GM23338 (cell line): ENCODE measurements at regions not wholly inside any gene's neighbourhood (a gene's known extent, or its start where the extent isn't known, plus 50 kb on each side); places are given as distances from the start of the nearest gene placed in this dataset.
A peak's percentile ranks its signal among the peaks of the same experiment; 100 is the strongest.

ENCODE experiments used
- ATAC-seq: fragments of 200-7000 bp; cut with Tn5 transposase; 3 replicates; pipeline ENCODE4 v1.9.1; 2020
- DNase-seq: peaks from one replicate; pipeline ENCODE4 v3.0.0-alpha.2; 2015; ENCODE audit warnings: low spot score
- H2AFZ ChIP-seq: fragments of 200-600 bp; sonication (generic); 2 replicates; pipeline ENCODE4 v1.8.0; 2016; ENCODE audit warnings: antibody characterized with exemption, mild to moderate bottlenecking, moderate library complexity
- H3F3A ChIP-seq: fragments of 200-600 bp; sonication (generic); replicated peaks from 2 replicates; pipeline ENCODE4 v1.8.0; 2017; ENCODE audit warnings: antibody characterized with exemption, mixed run types, low read depth
- H3K27ac ChIP-seq: fragments of 200-600 bp; sonication (generic); 2 replicates; pipeline ENCODE4 v1.6.1; 2016; ENCODE audit warnings: low read depth
- H3K27me3 ChIP-seq: fragments of 200-600 bp; sonication (generic); 2 replicates; pipeline ENCODE4 v1.8.0; 2016; ENCODE audit warnings: mild to moderate bottlenecking, mixed run types, moderate library complexity; ENCODE audit not compliant: insufficient read depth
- H3K36me3 ChIP-seq: fragments of 200-600 bp; sonication (generic); 2 replicates; pipeline ENCODE4 v1.8.0; 2016; ENCODE audit warnings: mild to moderate bottlenecking; ENCODE audit not compliant: insufficient read depth
- H3K4me1 ChIP-seq: fragments of 200-600 bp; sonication (generic); 2 replicates; pipeline ENCODE4 v1.8.0; 2016; ENCODE audit warnings: mild to moderate bottlenecking, moderate library complexity; ENCODE audit not compliant: insufficient read depth
- H3K4me2 ChIP-seq: fragments of 200-600 bp; sonication (generic); 2 replicates; pipeline ENCODE4 v1.7.1; 2017; ENCODE audit warnings: mixed run types
- H3K4me3 ChIP-seq: fragments of 200-600 bp; sonication (generic); 2 replicates; pipeline ENCODE4 v1.6.1; 2016; ENCODE audit warnings: mixed run types
- H3K79me2 ChIP-seq: fragments of 200-600 bp; sonication (generic); replicated peaks from 2 replicates; pipeline ENCODE4 v1.8.0; 2017; ENCODE audit warnings: mild to moderate bottlenecking; ENCODE audit not compliant: insufficient read depth
- H3K9me2 ChIP-seq: fragments of 200-600 bp; sonication (generic); 2 replicates; pipeline ENCODE4 v1.8.0; 2017; ENCODE audit not compliant: insufficient read depth
- H4K20me1 ChIP-seq: fragments of 200-600 bp; sonication (generic); replicated peaks from 2 replicates; pipeline ENCODE4 v1.8.0; 2017; ENCODE audit warnings: mild to moderate bottlenecking; ENCODE audit not compliant: insufficient read depth
- H3K27ac Mint-ChIP-seq: 2 replicates; pipeline ENCODE4 v1.8.0; 2020; ENCODE audit warnings: inconsistent platforms, mild to moderate bottlenecking, moderate library complexity, mixed read lengths
- H3K27me3 Mint-ChIP-seq: 3 replicates; pipeline ENCODE4 v1.8.0; 2022; ENCODE audit warnings: low read depth, mild to moderate bottlenecking, moderate library complexity, mixed read lengths, inconsistent platforms; ENCODE audit not compliant: insufficient read depth, poor library complexity
- H3K36me3 Mint-ChIP-seq: 3 replicates; pipeline ENCODE4 v1.8.0; 2021; ENCODE audit warnings: low read depth, mild to moderate bottlenecking, inconsistent platforms, moderate library complexity, mixed read lengths
- H3K4me1 Mint-ChIP-seq: 3 replicates; pipeline ENCODE4 v1.8.0; 2020; ENCODE audit warnings: mild to moderate bottlenecking, inconsistent platforms, mixed read lengths
- H3K4me3 Mint-ChIP-seq: 3 replicates; pipeline ENCODE4 v1.8.0; 2021; ENCODE audit warnings: moderate library complexity, mild to moderate bottlenecking, inconsistent platforms, mixed read lengths
- H3K9me3 Mint-ChIP-seq: 3 replicates; pipeline ENCODE4 v1.8.0; 2020; ENCODE audit warnings: moderate library complexity, mild to moderate bottlenecking, inconsistent platforms, mixed read lengths
- CREB1 ChIP-seq: fragments of 250-450 bp; sonication (Bioruptor Pico); IDR thresholded peaks from 2 replicates; pipeline ENCODE4 v1.5.0; 2020; ENCODE audit warnings: low read depth, mild to moderate bottlenecking, moderate library complexity
- CTCF ChIP-seq, 2 experiments: fragments of 200-600 bp in 1 of 2; sonication (generic) in 1 of 2; conservative IDR thresholded peaks; 2 replicates each; pipeline versions ENCODE4 v1.5.1 to v1.6.1; 2016 to 2017; ENCODE audit warnings: antibody characterized with exemption in 2 of 2, low read depth in 2 of 2, mild to moderate bottlenecking in 2 of 2, moderate library complexity in 1 of 2
- EZH2 ChIP-seq: fragments of 200-600 bp; sonication (generic); IDR thresholded peaks from one replicate; pipeline ENCODE4 v1.8.0; 2017; ENCODE audit warnings: antibody characterized with exemption, mild to moderate bottlenecking, low read depth; ENCODE audit not compliant: unreplicated experiment
- JUNB ChIP-seq: IDR thresholded peaks from one replicate; pipeline ENCODE4 v1.6.1; 2016; ENCODE audit warnings: antibody characterized with exemption; ENCODE audit not compliant: unreplicated experiment
- NANOG ChIP-seq: IDR thresholded peaks from 2 replicates; pipeline ENCODE4 v1.6.1; 2016; ENCODE audit warnings: antibody characterized with exemption, borderline replicate concordance
- ZNF331 ChIP-seq: fragments of 250-450 bp; sonication (Bioruptor Pico); IDR thresholded peaks from 2 replicates; pipeline ENCODE4 v1.5.0; 2020; ENCODE audit warnings: low read depth, mild to moderate bottlenecking, moderate library complexity
- ZNF462 ChIP-seq: fragments of 250-450 bp; sonication (Bioruptor Pico); IDR thresholded peaks from 2 replicates; pipeline ENCODE4 v1.5.0; 2020; ENCODE audit warnings: mild to moderate bottlenecking, moderate library complexity

DNA sequence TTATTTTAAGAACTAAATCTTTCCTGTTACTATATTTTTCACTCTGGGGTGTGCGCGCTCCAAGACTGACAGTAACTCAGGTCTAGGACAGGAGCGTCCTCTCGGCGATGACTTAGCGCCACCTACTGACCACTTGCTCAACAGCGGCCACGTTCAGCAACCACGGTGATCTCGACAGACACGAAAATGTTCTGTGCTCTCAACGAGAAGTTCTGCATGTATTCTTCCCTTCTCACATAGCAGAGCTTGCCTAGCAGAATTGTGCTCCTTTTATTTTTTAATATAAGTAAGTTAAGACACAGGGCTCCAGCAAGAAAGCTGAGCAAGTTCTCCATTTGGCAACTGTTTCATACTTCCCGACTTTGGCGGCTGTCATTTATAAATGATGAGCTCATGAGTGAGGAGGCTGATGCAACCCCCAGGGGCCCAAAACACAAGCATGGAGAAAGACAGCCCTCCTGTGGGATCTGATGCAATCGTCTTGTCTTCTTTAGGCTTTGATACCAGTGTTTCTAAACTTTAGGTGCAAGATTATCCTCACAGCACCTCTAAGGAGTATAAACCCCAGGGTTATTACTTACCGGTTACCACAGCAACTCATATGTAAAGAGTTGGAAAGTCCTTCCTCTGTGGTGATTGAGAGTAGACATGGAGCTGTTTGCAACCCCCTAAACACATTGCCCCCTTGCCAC lies 92.6 kb downstream of the HHIPL2 start:
- Histone ChIP-seq H3K27ac (no peak overlapping the region), H3K27me3 (no peaks in the 10 kb centered on the region), H3K4me2 (0 out of 2 replicates have a peak overlapping the region, but pooled peaks have one; percentile 49), H3K36me3 (no peaks in the 10 kb centered on the region), H3F3A (no peaks in the 10 kb centered on the region), H4K20me1 (no peaks in the 10 kb centered on the region), H3K79me2 (no peaks in the 10 kb centered on the region), H2AFZ (peak overlapping the region; percentile 19; the same call in 1 of the 2 replicates), H3K4me1 (no peaks in the 10 kb centered on the region), H3K9me2 (no peaks in the 10 kb centered on the region), H3K4me3 (no peak overlapping the region)
- Mint-ChIP-seq H3K27me3 (peaks cover 10% of the 10 kb centered on the region), H3K4me1 (peaks cover 15% of the 10 kb centered on the region; the same call in 2 of the 3 replicates), H3K27ac (no peak overlapping the region; the same call in 1 of the 2 replicates), H3K9me3 (peaks cover 35% of the 10 kb centered on the region), H3K4me3 (no peak overlapping the region), H3K36me3 (peaks cover 23% of the 10 kb centered on the region)
- peak; percentile 99 for ATAC-seq
- TF ChIP-seq CTCF (conservative IDR thresholded peaks at IDR 0.05; ENCODE audit: low read depth in 2 of 2) (peak; percentile 93 to 99), NANOG (no peak), CREB1 (CRISPR knock-in tag) (peak; percentile 20; the same call in 1 of the 2 replicates)
- DNase-seq: peak; percentile 88

GRCh38 chr1:222454782-222455181 lies 93.1 kb downstream of the HHIPL2 start:
- ATAC-seq (peak; percentile 70), DNase-seq (peak; percentile 25)
- 0 out of 2 replicates have a peak overlapping the region, but pooled peaks have one; percentile 49 for H3K4me2 ChIP-seq
- H3K9me3 Mint-ChIP-seq: peaks cover 30% of the 10 kb centered on the region
- peaks cover 10% of the 10 kb centered on the region for H3K27me3 Mint-ChIP-seq
- peak overlapping the region; percentile 19; the same call in 1 of the 2 replicates for H2AFZ ChIP-seq
- H3K4me1 Mint-ChIP-seq: peaks cover 15% of the 10 kb centered on the region; the same call in 2 of the 3 replicates
- no peaks in the 10 kb centered on the region for H3K4me1 ChIP-seq
- peaks cover 22% of the 10 kb centered on the region for H3K36me3 Mint-ChIP-seq
- no peaks in the 10 kb centered on the region for H3F3A ChIP-seq
- no peaks in the 10 kb centered on the region for H3K9me2 ChIP-seq
- no peak overlapping the region for H3K27ac ChIP-seq
- H3K79me2 ChIP-seq: no peaks in the 10 kb centered on the region
- no peaks in the 10 kb centered on the region for H3K36me3 ChIP-seq
- no peaks in the 10 kb centered on the region for H3K27me3 ChIP-seq
- no peak overlapping the region for H3K4me3 ChIP-seq
- H4K20me1 ChIP-seq: no peaks in the 10 kb centered on the region
- no peak overlapping the region; the same call in 1 of the 2 replicates for H3K27ac Mint-ChIP-seq
- no peak overlapping the region for H3K4me3 Mint-ChIP-seq
- TF ChIP-seq JUNB: no peak
- TF ChIP-seq CREB1 (CRISPR knock-in tag): no peak
- no peak for TF ChIP-seq ZNF462 (CRISPR knock-in tag)
- TF ChIP-seq ZNF331 (CRISPR knock-in tag): no peak
- TF ChIP-seq EZH2: no peak
- TF ChIP-seq CTCF (conservative IDR thresholded peaks at IDR 0.05; ENCODE audit: low read depth in 2 of 2): no peak
